OCI-LY7 (cell line): ENCODE measurements at regions not wholly inside any gene's neighbourhood (a gene's known extent, or its start where the extent isn't known, plus 50 kb on each side); places are given as distances from the start of the nearest gene placed in this dataset.

Experiments used
- BruUV-seq: library from RNA; stranded (reverse); fragments of 400-500 nt; replicated peaks from 2 replicates; lab custom pipeline; 2021; lab: Mats Ljungman, UMichigan
- CTCF ChIA-PET: fragments of 300-600 bp; sonication (Branson Sonifier 250); formaldehyde crosslinking; loops from one replicate; lab custom pipeline; 2022; ENCODE audit warnings: antibody characterized with exemption; ENCODE audit not compliant: unreplicated experiment; lab: Charles Lee
- POLR2A ChIA-PET: fragments of 300-600 bp; sonication (Branson Sonifier 250); formaldehyde crosslinking; loops from one replicate; lab custom pipeline; 2022; ENCODE audit warnings: antibody characterized with exemption; lab: Charles Lee
- DNase-seq: peaks from one replicate; pipeline ENCODE4 v3.0.0-alpha.2; 2015; ENCODE audit warnings: low spot score
- H2AFZ ChIP-seq: fragments of 200-600 bp; sonication (generic), shearing (Covaris generic); 2 replicates; pipeline ENCODE4 v1.6.1; 2014; ENCODE audit warnings: mild to moderate bottlenecking, antibody characterized with exemption, low read length, moderate library complexity
- H3K27ac ChIP-seq: fragments of 200-600 bp; sonication (generic); 2 replicates; pipeline ENCODE4 v1.5.1; 2014; ENCODE audit warnings: mixed run types, low read depth, mild to moderate bottlenecking, moderate library complexity, low read length, inconsistent platforms; ENCODE audit not compliant: poor library complexity, severe bottlenecking
- H3K36me3 ChIP-seq: fragments of 200-600 bp; sonication (generic); 2 replicates; pipeline ENCODE4 v1.6.1; 2014; ENCODE audit warnings: mild to moderate bottlenecking, antibody characterized with exemption, low read length, moderate library complexity, mixed read lengths; ENCODE audit not compliant: insufficient read depth
- H3K4me1 ChIP-seq: fragments of 200-600 bp; sonication (generic); 2 replicates; pipeline ENCODE4 v1.5.1; 2014; ENCODE audit warnings: mild to moderate bottlenecking, low read length; ENCODE audit not compliant: insufficient read depth, poor library complexity, severe bottlenecking
- H3K4me2 ChIP-seq: fragments of 200-600 bp; sonication (generic); 2 replicates; pipeline ENCODE4 v1.6.1; 2014; ENCODE audit warnings: mild to moderate bottlenecking, low read length
- H3K4me3 ChIP-seq: fragments of 200-600 bp; sonication (generic); 2 replicates; pipeline ENCODE4 v1.5.1; 2014; ENCODE audit warnings: mild to moderate bottlenecking, low read depth, low read length; ENCODE audit not compliant: poor library complexity, severe bottlenecking
- H3K79me2 ChIP-seq: fragments of 200-600 bp; sonication (generic); 2 replicates; pipeline ENCODE4 v1.6.1; 2016; ENCODE audit warnings: low read depth, mild to moderate bottlenecking, low read length, moderate library complexity, mixed read lengths; ENCODE audit not compliant: insufficient read depth
- H3K9me2 ChIP-seq: fragments of 200-600 bp; sonication (generic); 2 replicates; pipeline ENCODE4 v1.6.1; 2016; ENCODE audit warnings: mild to moderate bottlenecking, low read length, mixed read lengths; ENCODE audit not compliant: insufficient read depth
- H3K9me3 ChIP-seq: fragments of 200-600 bp; sonication (generic); 2 replicates; pipeline ENCODE4 v1.6.1; 2014; ENCODE audit warnings: mild to moderate bottlenecking, mixed run types, low read length, mixed read lengths
- H4K20me1 ChIP-seq: fragments of 200-600 bp; sonication (generic); 2 replicates; pipeline ENCODE4 v1.6.1; 2014; ENCODE audit warnings: mild to moderate bottlenecking, antibody characterized with exemption, low read length, moderate library complexity, mixed read lengths; ENCODE audit not compliant: insufficient read depth
- CTCF ChIP-seq: fragments of 200-600 bp; sonication (generic); conservative IDR thresholded peaks from 2 replicates; pipeline ENCODE4 v1.5.1; 2014; ENCODE audit warnings: mild to moderate bottlenecking, antibody characterized with exemption, low read length, moderate library complexity, mixed read lengths
- EZH2phosphoT487 ChIP-seq: fragments of 200-600 bp; sonication (generic); IDR thresholded peaks from 2 replicates; pipeline ENCODE4 v1.6.1; 2018; ENCODE audit warnings: low read depth, borderline replicate concordance, mild to moderate bottlenecking, mixed run types, antibody characterized with exemption, low read length, moderate library complexity, mixed read lengths
- intact Hi-C: fragments of 100-400 bp; cut with micrococcal nuclease; formaldehyde crosslinking; loops from one replicate; pipeline ENCODE4 v1.10.0; 2022; ENCODE audit not compliant: unreplicated experiment

DNA sequence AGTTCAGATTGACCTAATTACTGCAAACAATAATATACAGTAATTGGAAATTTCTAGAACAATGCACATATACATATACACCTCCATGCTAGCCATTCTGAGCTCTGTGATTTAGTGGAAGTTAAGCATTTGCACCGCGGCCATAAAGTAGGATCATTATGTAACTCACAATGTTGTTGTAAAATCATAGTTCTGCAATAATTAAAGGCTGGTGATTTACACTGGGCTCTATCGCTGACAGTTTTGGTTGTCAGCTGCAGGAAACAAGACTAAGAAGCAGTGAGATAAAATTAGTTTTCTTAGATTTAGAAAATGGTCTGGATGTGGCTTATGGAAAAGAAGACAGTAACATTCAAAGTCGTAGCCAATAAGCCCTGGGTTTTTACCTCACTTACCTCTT lies 776.3 kb downstream of the TMEM121 start:
- TF ChIP-seq CTCF (no peak), EZH2phosphoT487 (no peak)
- no peaks in the 10 kb centered on the region; the same call in 1 of the 2 replicates for H3K36me3 ChIP-seq
- H3K79me2 ChIP-seq, result no peaks in the 10 kb centered on the region
- peaks cover 32% of the 10 kb centered on the region for H3K4me1 ChIP-seq
- no TSS peak for BruUV-seq
- no peak overlapping the region for H3K4me3 ChIP-seq
- 0 out of 2 replicates have a peak overlapping the region, but pooled peaks have one; percentile 12 for H3K4me2 ChIP-seq
- H3K27ac ChIP-seq, result no peak overlapping the region
- intact Hi-C loops, result no loop called here
- no peaks in the 10 kb centered on the region for H3K9me3 ChIP-seq
- H3K9me2 ChIP-seq, result no peaks in the 10 kb centered on the region
- H2AFZ ChIP-seq, result no peak overlapping the region
- POLR2A ChIA-PET, result no interaction called here
- CTCF ChIA-PET, result no interaction called here
- H4K20me1 ChIP-seq, result no peaks in the 10 kb centered on the region
- no peak for DNase-seq

GRCh38 chr14:106304271-106304670 lies 777.9 kb downstream of the TMEM121 start:
- H3K9me2 ChIP-seq, result no peaks in the 10 kb centered on the region
- TF ChIP-seq EZH2phosphoT487 (no peak), CTCF (no peak)
- CTCF ChIA-PET, result no interaction called here

GRCh38 chr14:106308839-106309389 lies 782.5 kb downstream of the TMEM121 start:
- POLR2A ChIA-PET, result no interaction called here

More at GRCh38 chr14:106304271-106304670, 777.9 kb downstream of the TMEM121 start:
- peaks cover 8% of the 10 kb centered on the region for H3K9me3 ChIP-seq
- no peaks in the 10 kb centered on the region for H3K79me2 ChIP-seq
- BruUV-seq, result no TSS peak
- no peak overlapping the region for H3K4me2 ChIP-seq
- intact Hi-C loops, result no loop called here
- DNase-seq, result no peak
- H3K4me3 ChIP-seq, result no peak overlapping the region
- no peaks in the 10 kb centered on the region for H4K20me1 ChIP-seq
- no peak overlapping the region for H2AFZ ChIP-seq
- no peak overlapping the region for H3K27ac ChIP-seq
- H3K36me3 ChIP-seq, result peaks cover 7% of the 10 kb centered on the region; the same call in 1 of the 2 replicates
- POLR2A ChIA-PET, result no interaction called here
- peaks cover 29% of the 10 kb centered on the region for H3K4me1 ChIP-seq

More at GRCh38 chr14:106308839-106309389, 782.5 kb downstream of the TMEM121 start:
- no peak overlapping the region for H3K4me2 ChIP-seq
- no peak overlapping the region for H2AFZ ChIP-seq
- peaks cover 27% of the 10 kb centered on the region for H3K4me1 ChIP-seq
- no peaks in the 10 kb centered on the region for H3K79me2 ChIP-seq
- no peaks in the 10 kb centered on the region for H4K20me1 ChIP-seq
- no peak overlapping the region for H3K27ac ChIP-seq
- peaks cover 32% of the 10 kb centered on the region for H3K9me3 ChIP-seq
- CTCF ChIA-PET, result no interaction called here
- TF ChIP-seq CTCF (peak; percentile 100), EZH2phosphoT487 (no peak)
- H3K36me3 ChIP-seq, result peaks cover 13% of the 10 kb centered on the region
- intact Hi-C loops, result loop anchor here (2.0 to 5.0 kb wide), 3 partner anchors 14 to 353 kb away; no protein-coding TSS in a partner anchor
- peak; percentile 80 for DNase-seq
- no peaks in the 10 kb centered on the region for H3K9me2 ChIP-seq
- no peak overlapping the region for H3K4me3 ChIP-seq
- no TSS peak for BruUV-seq
